ENCODE measurements at regions not wholly inside any gene's neighbourhood (a gene's known extent, or its start where the extent isn't known, plus 50 kb on each side); places are given as distances from the start of the nearest gene placed in this dataset.

GRCh38 chr6:140636908-140637402 lies 1262.5 kb upstream of the CITED2 start:
- intact Hi-C loops (cut with DNase I; ENCODE audit: low total_unique reads), result no loop called here
- DNase-seq (no peak), ATAC-seq (no peak)
- in situ Hi-C loops (cut with MboI; ENCODE audit: low sequenced_read_pairs in 4 of 4), result no loop called here
- Histone ChIP-seq H3K36me3 (no peaks in the 10 kb centered on the region), H3K4me1 (no peaks in the 10 kb centered on the region), H3K27me3 (no peaks in the 10 kb centered on the region), H3K9me3 (no peaks in the 10 kb centered on the region), H3K27ac (no peak overlapping the region), H3K4me3 (no peak overlapping the region)
- TF ChIP-seq POLR2A (IDR thresholded peaks at IDR 0.05) (no peak), CTCF (IDR thresholded peaks at IDR 0.05 in 4 of 5, conservative IDR thresholded peaks at IDR 0.05 in 1 of 5) (no peak)

- ATAC-seq, result no peak
- no peaks in the 10 kb centered on the region for H3K27me3 ChIP-seq
- intact Hi-C loops (cut with DNase I; ENCODE audit: low total_unique reads) (no loop called here), in situ Hi-C loops (cut with MboI; ENCODE audit: low sequenced_read_pairs in 4 of 4) (no loop called here)
- no peak for TF ChIP-seq CTCF (IDR thresholded peaks at IDR 0.05 in 4 of 5, conservative IDR thresholded peaks at IDR 0.05 in 1 of 5)
- TF ChIP-seq POLR2A (IDR thresholded peaks at IDR 0.05), result no peak
- H3K4me3 ChIP-seq, result no peak overlapping the region
- no peaks in the 10 kb centered on the region for H3K9me3 ChIP-seq
- no peaks in the 10 kb centered on the region for H3K4me1 ChIP-seq
- H3K27ac ChIP-seq, result no peak overlapping the region
- DNase-seq, result no peak
- no peaks in the 10 kb centered on the region for H3K36me3 ChIP-seq
These were observed 1261.9 kb upstream of the CITED2 start for GRCh38 chr6:140636271-140636907.

- no peak overlapping the region for H3K4me3 ChIP-seq
- in situ Hi-C loops (cut with MboI; ENCODE audit: low sequenced_read_pairs in 4 of 4), result no loop called here
- no peak for ATAC-seq
These were observed 1252.6 kb upstream of the CITED2 start for GRCh38 chr6:140627002-140627401.

GRCh38 chr6:140623498-140623897 lies 1249.0 kb upstream of the CITED2 start:
- Histone ChIP-seq H3K9me3 (no peaks in the 10 kb centered on the region), H3K36me3 (no peaks in the 10 kb centered on the region), H3K4me1 (no peaks in the 10 kb centered on the region), H3K27ac (no peak overlapping the region), H3K27me3 (no peaks in the 10 kb centered on the region), H3K4me3 (no peak overlapping the region)
- DNase-seq (no peak), ATAC-seq (no peak)
- intact Hi-C loops (cut with DNase I; ENCODE audit: low total_unique reads) (no loop called here), in situ Hi-C loops (cut with MboI; ENCODE audit: low sequenced_read_pairs in 4 of 4) (no loop called here)
- TF ChIP-seq CTCF (IDR thresholded peaks at IDR 0.05 in 4 of 5, conservative IDR thresholded peaks at IDR 0.05 in 1 of 5), result no peak
- no peak for TF ChIP-seq POLR2A (IDR thresholded peaks at IDR 0.05)

More at GRCh38 chr6:140627002-140627401, 1252.6 kb upstream of the CITED2 start:
- Histone ChIP-seq H3K4me1 (no peaks in the 10 kb centered on the region), H3K9me3 (no peaks in the 10 kb centered on the region), H3K27ac (no peak overlapping the region), H3K36me3 (no peaks in the 10 kb centered on the region), H3K27me3 (no peaks in the 10 kb centered on the region)
- intact Hi-C loops (cut with DNase I; ENCODE audit: low total_unique reads), result no loop called here
- TF ChIP-seq CTCF (IDR thresholded peaks at IDR 0.05 in 4 of 5, conservative IDR thresholded peaks at IDR 0.05 in 1 of 5) (no peak), POLR2A (IDR thresholded peaks at IDR 0.05) (no peak)
- DNase-seq, result no peak

GRCh38 chr6:140620496-140620895 lies 1246.0 kb upstream of the CITED2 start:
- intact Hi-C loops (cut with DNase I; ENCODE audit: low total_unique reads), result no loop called here
- no peak for ATAC-seq

More at GRCh38 chr6:140620496-140620895, 1246.0 kb upstream of the CITED2 start:
- H3K27ac ChIP-seq, result no peak overlapping the region
- H3K4me1 ChIP-seq, result no peaks in the 10 kb centered on the region
- H3K9me3 ChIP-seq, result no peaks in the 10 kb centered on the region
- no peaks in the 10 kb centered on the region for H3K27me3 ChIP-seq
- in situ Hi-C loops (cut with MboI; ENCODE audit: low sequenced_read_pairs in 4 of 4), result no loop called here
- TF ChIP-seq CTCF (IDR thresholded peaks at IDR 0.05 in 4 of 5, conservative IDR thresholded peaks at IDR 0.05 in 1 of 5), result no peak
- no peak for DNase-seq
- H3K36me3 ChIP-seq, result no peaks in the 10 kb centered on the region
- H3K4me3 ChIP-seq, result no peak overlapping the region
